HG03103 (cell line): ENCODE measurements at regions not wholly inside any gene's neighbourhood (a gene's known extent, or its start where the extent isn't known, plus 50 kb on each side); places are given as distances from the start of the nearest gene placed in this dataset.
"Not testable (repeated sequence)": the region's sequence is repeated elsewhere in the genome, so short reads cannot be mapped to it uniquely, and the experiment has no call there.

ENCODE experiments used
- ATAC-seq: cut with Tn5 transposase; IDR thresholded peaks from one replicate; pipeline ENCODE4 v1.9.1; 2021; ENCODE audit warnings: low read depth; ENCODE audit not compliant: unreplicated experiment

- ATAC-seq, result no peak
These were observed 280.0 kb upstream of the RASGEF1B start for GRCh38 chr4:81751531-81752289.

- no peak for ATAC-seq
These were observed 275.7 kb upstream of the RASGEF1B start for GRCh38 chr4:81747242-81747930.

- no peak for ATAC-seq
These were observed 275.1 kb upstream of the RASGEF1B start for GRCh38 chr4:81746773-81747172.

GRCh38 chr4:81746071-81746470, 274.4 kb upstream of the RASGEF1B start:
- ATAC-seq, result no peak

- ATAC-seq, result no peak
These were observed 273.3 kb upstream of the RASGEF1B start for GRCh38 chr4:81745050-81745449.

- ATAC-seq, result no peak
These were observed 272.2 kb upstream of the RASGEF1B start for GRCh38 chr4:81743731-81744435.

GRCh38 chr4:81740487-81740886, 268.8 kb upstream of the RASGEF1B start:
- no peak for ATAC-seq

- no peak for ATAC-seq
These were observed 267.2 kb upstream of the RASGEF1B start for GRCh38 chr4:81738891-81739290.

GRCh38 chr4:81737865-81738559, 266.3 kb upstream of the RASGEF1B start:
- no peak for ATAC-seq

- no peak for ATAC-seq
These were observed 264.6 kb upstream of the RASGEF1B start for GRCh38 chr4:81736324-81736723.

GRCh38 chr4:81732980-81733379, 261.3 kb upstream of the RASGEF1B start:
- no peak for ATAC-seq

- ATAC-seq, result peak; percentile 88
These were observed 253.2 kb upstream of the RASGEF1B start for GRCh38 chr4:81724925-81725329.

- no peak for ATAC-seq
These were observed 252.3 kb upstream of the RASGEF1B start for GRCh38 chr4:81723927-81724587.

GRCh38 chr4:81723019-81723884, 251.5 kb upstream of the RASGEF1B start:
- ATAC-seq, result no peak

- no peak for ATAC-seq
These were observed 250.7 kb upstream of the RASGEF1B start for GRCh38 chr4:81722290-81722851.

- ATAC-seq, result no peak
These were observed 244.1 kb upstream of the RASGEF1B start for GRCh38 chr4:81715757-81716156.

GRCh38 chr4:81715357-81715756, 243.7 kb upstream of the RASGEF1B start:
- ATAC-seq, result not testable (repeated sequence)

GRCh38 chr4:81714291-81714690, 242.6 kb upstream of the RASGEF1B start:
- no peak for ATAC-seq

- no peak for ATAC-seq
These were observed 241.0 kb upstream of the RASGEF1B start for GRCh38 chr4:81712714-81713113.
